H1 (cell line): ENCODE measurements at regions not wholly inside any gene's neighbourhood (a gene's known extent, or its start where the extent isn't known, plus 50 kb on each side); places are given as distances from the start of the nearest gene placed in this dataset.

ENCODE experiments used
- CTCF ChIA-PET: fragments of 300-600 bp; sonication (Branson Sonifier 250); formaldehyde crosslinking; loops from one replicate; lab custom pipeline; 2021; ENCODE audit not compliant: partially characterized antibody; lab: Charles Lee
- POLR2A ChIA-PET: fragments of 300-600 bp; sonication (Branson Sonifier 250); formaldehyde crosslinking; loops from one replicate; lab custom pipeline; 2021; ENCODE audit warnings: inconsistent platforms; ENCODE audit not compliant: partially characterized antibody; lab: Charles Lee
- DNase-seq, 2 experiments: peaks; one replicate each; pipeline versions ENCODE4 v3.0.0 to v3.0.0-alpha.2; 2010 to 2022; ENCODE audit warnings: low spot score in 2 of 2, low read depth in 1 of 2, mixed read lengths in 1 of 2
- FAIRE-seq: peaks from 2 replicates; lab custom pipeline; 2011; peaks lifted over from hg19 to GRCh38; lab: Jason Lieb, UNC
- H2AFZ ChIP-seq: 2 replicates; pipeline ENCODE4 v1.8.1; 2012; ENCODE audit warnings: low read length, inconsistent platforms
- H2AK5ac ChIP-seq: 2 replicates; pipeline ENCODE4 v1.6.1; 2013; ENCODE audit warnings: low read depth, low read length
- H2BK120ac ChIP-seq: replicated peaks from 2 replicates; pipeline ENCODE3; 2013; ENCODE audit warnings: low read depth, low read length, inconsistent platforms
- H2BK12ac ChIP-seq: 2 replicates; pipeline ENCODE4 v1.6.1; 2013; ENCODE audit warnings: low read depth, low read length
- H2BK15ac ChIP-seq: 2 replicates; pipeline ENCODE4 v1.6.1; 2013; ENCODE audit warnings: low read length
- H2BK20ac ChIP-seq: 2 replicates; pipeline ENCODE4 v1.6.1; 2013; ENCODE audit warnings: low read length
- H2BK5ac ChIP-seq: 2 replicates; pipeline ENCODE4 v1.6.1; 2013; ENCODE audit warnings: low read depth, low read length
- H3K14ac ChIP-seq: 2 replicates; pipeline ENCODE4 v1.6.1; 2013; ENCODE audit warnings: inconsistent platforms; ENCODE audit not compliant: insufficient read length
- H3K18ac ChIP-seq: 2 replicates; pipeline ENCODE4 v1.6.1; 2013; ENCODE audit warnings: low read length; ENCODE audit errors: extremely low read depth
- H3K23ac ChIP-seq: 2 replicates; pipeline ENCODE4 v1.6.1; 2013; ENCODE audit warnings: inconsistent platforms; ENCODE audit not compliant: insufficient read length
- H3K23me2 ChIP-seq: 2 replicates; pipeline ENCODE4 v1.6.1; 2013; ENCODE audit warnings: low read depth, low read length
- H3K27ac ChIP-seq: 2 replicates; pipeline ENCODE4 v1.6.1; 2011; ENCODE audit warnings: low read depth, low read length, inconsistent platforms
- H3K27me3 ChIP-seq, 4 experiments: replicated peaks in 1 of 4; 1 replicate in 1 of 4; 2 replicates in 3 of 4; pipeline versions ENCODE4 v1.6.1 to v1.8.1; 2011 to 2013; ENCODE audit warnings: low read length in 3 of 4, mild to moderate bottlenecking in 3 of 4, inconsistent platforms in 2 of 4, mixed read lengths in 2 of 4, moderate library complexity in 1 of 4; ENCODE audit not compliant: control insufficient read depth in 3 of 4, insufficient read depth in 3 of 4; ENCODE audit errors: extremely low read depth in 1 of 4
- H3K36me3 ChIP-seq, 4 experiments: 2 replicates each; pipeline versions ENCODE4 v1.6.1 to v1.8.1; 2011 to 2013; ENCODE audit warnings: mild to moderate bottlenecking in 4 of 4, low read length in 3 of 4, moderate library complexity in 2 of 4, control low read depth in 1 of 4, inconsistent platforms in 1 of 4; ENCODE audit not compliant: insufficient read depth in 4 of 4, control insufficient read depth in 2 of 4
- H3K4ac ChIP-seq: replicated peaks from 2 replicates; pipeline ENCODE3; 2013; ENCODE audit warnings: low read length, low read depth, mixed read lengths, inconsistent platforms; ENCODE audit not compliant: insufficient read length
- H3K4me1 ChIP-seq, 4 experiments: replicated peaks in 1 of 4; 1 replicate in 1 of 4; 2 replicates in 3 of 4; pipeline versions ENCODE4 v1.6.1 to v1.8.1; 2011 to 2013; ENCODE audit warnings: low read length in 3 of 4, inconsistent platforms in 2 of 4, mixed read lengths in 1 of 4; ENCODE audit not compliant: insufficient read depth in 4 of 4, control insufficient read depth in 3 of 4
- H3K4me2 ChIP-seq, 2 experiments: 2 replicates each; pipeline versions ENCODE4 v1.6.1 to v1.8.1; 2011 to 2013; ENCODE audit warnings: low read depth in 2 of 2, low read length in 2 of 2, control low read depth in 1 of 2, inconsistent platforms in 1 of 2, mild to moderate bottlenecking in 1 of 2; ENCODE audit not compliant: insufficient read depth in 1 of 2
- H3K4me3 ChIP-seq, 4 experiments: fragments of 200-600, 300-600 bp in 1 of 4; sonication (generic), shearing (Covaris generic), sonication (Bioruptor Twin) in 1 of 4; 2 replicates each; pipeline versions ENCODE4 v1.5.1 to v1.8.1; 2011 to 2016; ENCODE audit warnings: low read length in 4 of 4, low read depth in 3 of 4, control low read depth in 2 of 4, inconsistent platforms in 2 of 4, mild to moderate bottlenecking in 2 of 4, mixed read lengths in 1 of 4, moderate library complexity in 1 of 4; ENCODE audit not compliant: insufficient read depth in 2 of 4; ENCODE audit errors: extremely low read depth in 1 of 4
- H3K56ac ChIP-seq: replicated peaks from 2 replicates; pipeline ENCODE3; 2013; ENCODE audit warnings: low read depth, mild to moderate bottlenecking, mixed read lengths, low read length, inconsistent platforms; ENCODE audit not compliant: insufficient read length
- H3K79me1 ChIP-seq: 2 replicates; pipeline ENCODE4 v1.6.1; 2013; ENCODE audit warnings: low read depth, low read length, control low read depth
- H3K79me2 ChIP-seq, 2 experiments: 2 replicates each; pipeline versions ENCODE4 v1.6.1 to v1.8.1; 2012 to 2013; ENCODE audit warnings: low read length in 2 of 2, mild to moderate bottlenecking in 2 of 2, inconsistent platforms in 1 of 2; ENCODE audit not compliant: insufficient read depth in 2 of 2, control insufficient read depth in 1 of 2
- H3K9ac ChIP-seq, 4 experiments: replicated peaks in 1 of 4; 1 replicate in 1 of 4; 2 replicates in 3 of 4; pipeline versions ENCODE4 v1.6.1 to v1.8.1; 2011 to 2013; ENCODE audit warnings: low read depth in 3 of 4, low read length in 3 of 4, control low read depth in 2 of 4, mild to moderate bottlenecking in 2 of 4, moderate library complexity in 2 of 4, inconsistent platforms in 1 of 4; ENCODE audit errors: extremely low read depth in 1 of 4
- H3K9me3 ChIP-seq, 2 experiments: 2 replicates each; pipeline versions ENCODE4 v1.6.1 to v1.8.1; 2012 to 2013; ENCODE audit warnings: mild to moderate bottlenecking in 2 of 2, moderate library complexity in 2 of 2, control low read depth in 1 of 2, inconsistent platforms in 1 of 2, low read depth in 1 of 2, low read length in 1 of 2, mixed read lengths in 1 of 2; ENCODE audit not compliant: insufficient read depth in 2 of 2
- H4K20me1 ChIP-seq, 2 experiments: replicated peaks in 1 of 2; 2 replicates each; pipeline versions ENCODE3 to v1.8.1; 2011 to 2013; ENCODE audit warnings: inconsistent platforms in 2 of 2, low read length in 2 of 2, mild to moderate bottlenecking in 1 of 2; ENCODE audit not compliant: insufficient read depth in 2 of 2, control insufficient read depth in 1 of 2
- H4K5ac ChIP-seq: 2 replicates; pipeline ENCODE4 v1.6.1; 2013; ENCODE audit warnings: low read length, low read depth, mixed read lengths, inconsistent platforms; ENCODE audit not compliant: insufficient read length
- H4K8ac ChIP-seq: 2 replicates; pipeline ENCODE4 v1.8.0; 2013; ENCODE audit warnings: mild to moderate bottlenecking, moderate library complexity, low read length, inconsistent platforms; ENCODE audit not compliant: insufficient read depth; ENCODE audit errors: extremely low read depth
- H4K91ac ChIP-seq: replicated peaks from 2 replicates; pipeline ENCODE3; 2013; ENCODE audit warnings: low read length, mixed read lengths, inconsistent platforms; ENCODE audit not compliant: insufficient read length
- ASH2L ChIP-seq: fragments of 200-600, 300-600 bp; sonication (generic); IDR thresholded peaks from one replicate; pipeline ENCODE4 v1.7.1; 2017; ENCODE audit warnings: low read length
- BCL11A ChIP-seq, 2 experiments: IDR thresholded peaks; one replicate each; pipeline ENCODE4 v1.6.1; 2011; ENCODE audit warnings: low read depth in 2 of 2, low read length in 2 of 2, mild to moderate bottlenecking in 2 of 2
- CBX8 ChIP-seq: fragments of 300-800, 300-1000 bp; sonication (generic); IDR thresholded peaks from 2 replicates; pipeline ENCODE4 v1.7.1; 2016; ENCODE audit warnings: low read depth, low read length, borderline replicate concordance
- MAFK ChIP-seq: IDR thresholded peaks from 2 replicates; pipeline ENCODE4 v1.6.1; 2012; ENCODE audit warnings: low read depth, mild to moderate bottlenecking, improper control_type of control experiment, low read length
- MAX ChIP-seq: IDR thresholded peaks from 2 replicates; pipeline ENCODE4 v1.6.1; 2012; ENCODE audit warnings: inconsistent platforms
- PHF8 ChIP-seq: fragments of 200-600 bp; sonication (generic); conservative IDR thresholded peaks from 2 replicates; pipeline ENCODE4 v1.7.1; 2012; ENCODE audit warnings: low read depth, mild to moderate bottlenecking, inconsistent platforms, low read length, moderate library complexity
- RFX5 ChIP-seq: IDR thresholded peaks from 2 replicates; pipeline ENCODE4 v1.6.1; 2011; ENCODE audit warnings: low read depth, low read length, improper control_type of control experiment, borderline replicate concordance
- TAF7 ChIP-seq: optimal IDR thresholded peaks from 2 replicates; pipeline ENCODE3; 2011; ENCODE audit warnings: low read depth, mild to moderate bottlenecking, inconsistent platforms, low read length, moderate library complexity, borderline replicate concordance
- ZNF274 ChIP-seq: IDR thresholded peaks from 2 replicates; pipeline ENCODE4 v1.7.0; 2012; ENCODE audit warnings: low read length, borderline replicate concordance; ENCODE audit errors: extremely low read depth
- WGBS, 2 experiments: shearing (Covaris generic) in 1 of 2; methylation state at CpG; one replicate each; pipeline versions ENCODE4 v1.1.6 to v1.1.7; 2013 to 2015; ENCODE audit warnings: low lambda C conversion rate in 2 of 2, mixed read lengths in 2 of 2, inconsistent platforms in 1 of 2, low coverage in 1 of 2, missing lambda C conversion rate in 1 of 2; ENCODE audit not compliant: insufficient replicate concordance in 2 of 2, insufficient coverage in 1 of 2, insufficient read length in 1 of 2; ENCODE audit errors: extremely low coverage in 1 of 2, missing lambda C conversion rate in 1 of 2; 5-methylcytosine and 5-hydroxymethylcytosine counted together
- TF ChIP-seq, protein P1 (sequence below): IDR thresholded peaks from 2 replicates; pipeline ENCODE4 v1.6.1; 2011; ENCODE audit warnings: low read length, improper control_type of control experiment

GRCh38 chr10:63806330-63806729, 285.1 kb downstream of the REEP3 start:
- no peak overlapping the region for H3K23ac ChIP-seq
- CTCF ChIA-PET = interaction anchor here (1.2 kb wide), 1 partner anchor 14 kb away, joined by 3 read pairs; no protein-coding TSS in a partner anchor
- H3K14ac ChIP-seq = no peak overlapping the region
- no peak overlapping the region for H2BK120ac ChIP-seq
- H3K27me3 ChIP-seq = no peaks in the 10 kb centered on the region
- no peak overlapping the region for H4K8ac ChIP-seq
- H2BK12ac ChIP-seq = no peak overlapping the region
- no peak overlapping the region for H3K27ac ChIP-seq
- no peak overlapping the region for H3K4me3 ChIP-seq
- H3K4ac ChIP-seq = no peak overlapping the region
- no peak overlapping the region for H3K9ac ChIP-seq
- no peaks in the 10 kb centered on the region for H3K23me2 ChIP-seq
- H3K36me3 ChIP-seq = no peaks in the 10 kb centered on the region
- H2AFZ ChIP-seq = no peak overlapping the region
- no peak overlapping the region for H2BK15ac ChIP-seq
- no peaks in the 10 kb centered on the region for H3K9me3 ChIP-seq
- H3K79me1 ChIP-seq = no peaks in the 10 kb centered on the region
- H4K20me1 ChIP-seq = no peaks in the 10 kb centered on the region
- POLR2A ChIA-PET = no interaction called here
- H2BK20ac ChIP-seq = no peak overlapping the region
- H4K91ac ChIP-seq = no peak overlapping the region
- no peak overlapping the region for H2AK5ac ChIP-seq
- no peak overlapping the region for H2BK5ac ChIP-seq
- H3K4me1 ChIP-seq = no peaks in the 10 kb centered on the region
- DNase-seq (no peak), FAIRE-seq (no peak)
- H3K79me2 ChIP-seq = no peaks in the 10 kb centered on the region
- no peak overlapping the region for H3K56ac ChIP-seq
- TF ChIP-seq RFX5 = no peak
- TF ChIP-seq ASH2L = no peak
- TF ChIP-seq, protein P1, sequence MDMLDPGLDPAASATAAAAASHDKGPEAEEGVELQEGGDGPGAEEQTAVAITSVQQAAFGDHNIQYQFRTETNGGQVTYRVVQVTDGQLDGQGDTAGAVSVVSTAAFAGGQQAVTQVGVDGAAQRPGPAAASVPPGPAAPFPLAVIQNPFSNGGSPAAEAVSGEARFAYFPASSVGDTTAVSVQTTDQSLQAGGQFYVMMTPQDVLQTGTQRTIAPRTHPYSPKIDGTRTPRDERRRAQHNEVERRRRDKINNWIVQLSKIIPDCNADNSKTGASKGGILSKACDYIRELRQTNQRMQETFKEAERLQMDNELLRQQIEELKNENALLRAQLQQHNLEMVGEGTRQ = no peak
- TF ChIP-seq MAFK = no peak
- TF ChIP-seq CBX8 = no peak
- TF ChIP-seq BCL11A (IDR thresholded peaks at IDR 0.05; ENCODE audit: low read depth in 2 of 2, low read length in 2 of 2) = no peak
- TF ChIP-seq PHF8 = no peak
- TF ChIP-seq ZNF274 = no peak
- no peak for TF ChIP-seq TAF7
- no peak for TF ChIP-seq MAX
- 45% methylated on average over 2 of the region's 2 CpGs; no CpG with 5 or more reads in 1 of the 2 experiments for WGBS, 2 experiments
- H4K5ac ChIP-seq = no peak overlapping the region
- H3K4me2 ChIP-seq = no peak overlapping the region
- no peak overlapping the region for H3K18ac ChIP-seq
